ES-I3 (cell line): ENCODE measurements at regions not wholly inside any gene's neighbourhood (a gene's known extent, or its start where the extent isn't known, plus 50 kb on each side); places are given as distances from the start of the nearest gene placed in this dataset.

Experiments
- H3K36me3 ChIP-seq: 2 replicates; pipeline ENCODE4 v1.6.1; 2013; ENCODE audit warnings: mild to moderate bottlenecking, low read length, control low read depth, moderate library complexity; ENCODE audit not compliant: insufficient read depth
- H3K4me1 ChIP-seq: 2 replicates; pipeline ENCODE4 v1.6.1; 2013; ENCODE audit warnings: mild to moderate bottlenecking, control low read depth, low read length; ENCODE audit not compliant: insufficient read depth
- H3K9ac ChIP-seq: 2 replicates; pipeline ENCODE4 v1.6.1; 2013; ENCODE audit warnings: low read depth, mild to moderate bottlenecking, low read length, moderate library complexity
- H3K9me3 ChIP-seq: 2 replicates; pipeline ENCODE4 v1.6.1; 2013; ENCODE audit warnings: mild to moderate bottlenecking, low read length, moderate library complexity; ENCODE audit not compliant: control insufficient read depth, insufficient read depth

DNA sequence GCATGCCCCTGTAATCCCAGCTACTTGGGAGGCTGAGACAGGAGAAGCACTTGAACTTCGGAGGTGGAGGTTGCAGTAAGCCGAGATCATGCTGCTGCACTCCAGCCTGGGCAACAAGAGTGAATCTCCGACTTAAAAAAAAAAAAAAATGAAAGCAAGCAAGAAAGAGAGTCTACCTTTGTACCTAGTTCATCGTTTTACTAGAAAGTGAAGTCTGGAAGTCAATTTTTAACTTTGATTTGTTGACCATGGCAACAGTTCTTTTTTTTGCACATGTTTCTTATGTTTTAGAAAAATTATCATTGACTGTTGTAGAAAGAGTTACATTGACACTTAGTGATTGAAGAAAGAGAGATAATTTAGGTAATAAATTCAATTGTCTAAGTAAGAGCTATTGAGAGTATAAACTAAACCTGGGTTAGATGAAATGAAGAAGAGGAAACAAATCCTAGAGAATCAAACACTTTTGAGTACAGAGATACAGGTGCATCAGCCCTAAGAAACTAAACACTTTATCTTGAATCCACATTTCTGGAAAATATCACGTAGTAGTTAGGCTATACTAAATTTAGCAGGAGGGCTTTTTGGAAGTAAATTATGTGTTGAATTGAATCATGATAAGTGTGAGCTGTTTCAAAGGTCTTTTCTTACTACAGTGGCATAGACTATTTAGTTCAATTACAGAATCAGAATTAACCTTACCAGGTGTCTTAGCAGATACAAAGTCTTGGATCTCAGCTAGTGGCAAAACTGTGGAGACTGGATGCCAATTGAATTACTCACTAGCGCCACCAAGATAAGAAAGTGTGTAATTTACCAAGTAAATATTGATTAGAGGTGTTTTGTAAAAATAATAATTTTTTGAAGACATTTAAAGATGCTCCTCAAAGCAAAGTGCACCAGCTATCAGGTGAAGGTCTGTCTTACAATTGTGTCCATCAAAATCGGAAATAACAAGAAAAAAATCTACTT, 303.4 kb upstream of the NRXN1 start:
- Histone ChIP-seq H3K4me1 (no peaks in the 10 kb centered on the region), H3K9ac (no peak overlapping the region), H3K36me3 (no peaks in the 10 kb centered on the region), H3K9me3 (no peaks in the 10 kb centered on the region)

DNA sequence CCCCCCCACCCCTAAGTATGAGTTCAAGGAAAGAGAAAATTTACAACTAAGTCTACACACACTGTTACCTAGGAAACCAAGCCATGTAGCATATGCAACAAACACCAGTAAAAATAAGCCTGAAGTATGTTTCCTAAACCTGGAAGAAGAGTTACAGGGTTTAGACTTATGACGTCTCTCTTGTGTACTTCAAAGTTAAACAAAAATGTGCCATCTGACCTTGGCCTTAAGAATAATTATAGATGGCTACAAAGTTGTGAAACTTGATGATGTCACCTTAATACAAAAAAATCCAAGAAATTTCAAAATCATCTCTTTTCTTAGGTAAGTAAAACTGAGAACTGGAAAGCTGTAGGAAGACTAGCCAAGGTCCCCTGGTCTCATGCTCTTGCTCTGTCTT, 297.6 kb upstream of the NRXN1 start:
- Histone ChIP-seq H3K9me3 (no peaks in the 10 kb centered on the region), H3K36me3 (no peaks in the 10 kb centered on the region), H3K9ac (no peak overlapping the region), H3K4me1 (no peaks in the 10 kb centered on the region)

DNA sequence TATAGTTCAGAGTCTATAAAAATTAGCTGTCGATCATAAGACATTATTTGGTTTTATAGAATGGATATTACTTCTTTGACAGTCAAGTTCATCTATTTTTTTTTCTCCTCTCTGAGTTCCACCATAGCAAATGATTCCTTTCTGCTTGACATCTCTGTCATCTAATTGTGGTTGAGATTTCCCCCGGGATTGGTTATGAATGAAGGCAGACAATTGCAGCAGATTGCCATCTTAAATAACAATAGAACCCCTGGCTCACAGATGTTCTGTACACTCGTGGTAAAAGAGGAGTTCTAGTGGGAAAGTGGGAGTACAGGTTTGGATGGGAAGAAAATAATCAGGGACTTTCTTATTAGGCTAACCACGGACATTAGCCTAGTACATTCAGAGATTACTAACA, 292.1 kb upstream of the NRXN1 start:
- no peaks in the 10 kb centered on the region for H3K4me1 ChIP-seq

DNA sequence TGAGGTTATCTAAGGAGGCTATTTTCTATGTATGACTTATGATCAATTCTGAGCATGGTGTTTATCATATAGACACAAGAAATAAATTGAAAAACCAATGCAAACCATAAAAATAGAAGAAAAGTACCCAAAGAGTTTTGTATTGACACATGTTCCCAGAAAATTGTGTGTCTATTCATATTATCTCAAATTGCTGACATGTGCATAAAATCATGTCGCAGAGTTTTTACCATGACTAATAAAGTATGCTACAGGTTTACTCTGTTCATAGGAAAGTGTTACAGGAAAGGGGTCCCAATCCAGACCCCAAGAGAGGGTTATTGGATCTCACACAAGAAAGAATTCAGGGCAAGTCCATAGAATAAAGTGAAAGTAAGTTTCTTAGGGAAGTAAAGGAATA, 290.7 kb upstream of the NRXN1 start:
- no peaks in the 10 kb centered on the region for H3K4me1 ChIP-seq
- no peaks in the 10 kb centered on the region; the same call in 1 of the 2 replicates for H3K9me3 ChIP-seq
- no peak overlapping the region for H3K9ac ChIP-seq
- no peaks in the 10 kb centered on the region for H3K36me3 ChIP-seq

More for the DNA sequence above, 292.1 kb upstream of the NRXN1 start:
- Histone ChIP-seq H3K9ac (no peak overlapping the region), H3K36me3 (no peaks in the 10 kb centered on the region), H3K9me3 (no peaks in the 10 kb centered on the region; the same call in 1 of the 2 replicates)

DNA sequence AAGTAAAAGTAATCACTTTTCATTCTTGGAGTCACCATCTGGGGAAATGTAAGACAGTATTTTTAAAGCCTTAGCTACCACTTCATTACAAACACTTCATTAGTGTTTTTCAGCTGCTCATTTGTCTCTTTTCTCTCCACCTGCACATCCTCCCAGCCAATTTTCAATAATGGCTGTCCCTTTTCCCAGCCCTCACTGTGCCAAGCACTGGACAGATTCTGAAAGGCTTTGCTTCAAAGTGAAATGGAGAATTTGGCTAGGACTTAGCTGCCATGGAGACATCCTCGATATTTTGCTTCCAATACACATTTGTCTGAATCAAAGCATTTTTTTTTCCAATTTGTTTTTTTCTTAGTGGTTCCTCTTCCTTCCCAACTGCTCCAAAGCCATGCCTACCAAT, 272.4 kb upstream of the NRXN1 start:
- H3K4me1 ChIP-seq = no peaks in the 10 kb centered on the region
- no peaks in the 10 kb centered on the region for H3K9me3 ChIP-seq
- H3K36me3 ChIP-seq = no peaks in the 10 kb centered on the region
- no peak overlapping the region for H3K9ac ChIP-seq

DNA sequence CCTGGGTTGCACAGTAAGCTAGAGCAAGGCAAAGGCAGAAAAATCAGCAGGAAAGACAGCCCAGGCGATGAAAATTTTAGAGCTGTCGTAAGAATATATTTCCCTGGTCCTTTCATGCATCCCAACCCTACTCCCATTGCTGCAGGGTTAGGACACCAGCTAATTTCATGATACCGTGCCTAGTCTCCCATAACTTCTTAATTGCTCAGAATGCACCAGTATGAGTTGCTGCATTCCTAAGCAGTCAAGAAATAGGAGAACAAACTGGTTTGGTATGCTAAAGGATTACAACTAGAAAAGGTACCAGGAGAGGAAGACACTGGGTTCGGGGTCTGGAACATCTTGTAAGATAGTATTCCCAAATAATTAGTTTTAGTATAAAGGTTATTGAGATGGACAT, 269.4 kb upstream of the NRXN1 start:
- Histone ChIP-seq H3K4me1 (no peaks in the 10 kb centered on the region), H3K36me3 (no peaks in the 10 kb centered on the region), H3K9ac (no peak overlapping the region), H3K9me3 (no peaks in the 10 kb centered on the region)

DNA sequence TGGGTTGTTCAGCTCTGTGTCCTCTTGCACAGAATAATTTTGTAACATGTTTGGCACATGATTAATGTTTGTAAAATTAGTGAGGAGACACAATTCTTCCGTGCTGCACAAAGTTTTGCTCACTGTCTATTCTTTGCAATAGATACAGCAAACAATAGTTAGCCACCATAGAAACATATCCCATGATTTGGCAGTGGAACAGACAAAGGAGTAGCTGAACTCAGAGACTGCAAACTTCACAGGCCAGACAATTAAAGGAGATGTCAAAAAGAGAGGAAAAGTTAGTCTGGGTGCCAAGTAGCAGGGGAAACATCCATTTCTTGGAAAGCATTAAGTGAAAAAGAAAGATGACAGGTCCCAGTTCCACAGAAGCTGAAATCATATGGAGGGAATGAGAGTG, 267.4 kb upstream of the NRXN1 start:
- H3K9ac ChIP-seq = no peak overlapping the region
- H3K9me3 ChIP-seq = no peaks in the 10 kb centered on the region
- no peaks in the 10 kb centered on the region for H3K36me3 ChIP-seq
- no peaks in the 10 kb centered on the region for H3K4me1 ChIP-seq

DNA sequence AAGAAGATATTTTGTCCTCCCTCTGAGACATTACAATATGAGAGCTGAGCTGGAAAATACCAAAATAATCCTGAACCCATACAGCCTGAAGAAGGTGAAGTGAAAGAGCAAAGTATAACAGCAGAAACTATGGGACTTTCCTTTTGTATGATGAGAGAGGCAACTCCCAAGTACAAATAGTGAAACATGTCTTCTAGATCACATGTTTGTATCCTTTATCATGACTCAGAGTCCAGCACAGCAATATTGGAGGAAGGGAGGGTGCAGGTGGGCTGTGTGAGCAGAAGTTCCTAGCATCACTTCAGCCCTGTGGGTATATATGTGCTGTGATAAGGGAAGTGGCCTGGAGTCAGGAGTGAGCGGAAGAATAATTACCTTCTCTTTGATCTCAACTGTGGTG, 265.6 kb upstream of the NRXN1 start:
- H3K9me3 ChIP-seq = no peaks in the 10 kb centered on the region
- H3K9ac ChIP-seq = no peak overlapping the region
- H3K36me3 ChIP-seq = no peaks in the 10 kb centered on the region
- H3K4me1 ChIP-seq = no peaks in the 10 kb centered on the region

DNA sequence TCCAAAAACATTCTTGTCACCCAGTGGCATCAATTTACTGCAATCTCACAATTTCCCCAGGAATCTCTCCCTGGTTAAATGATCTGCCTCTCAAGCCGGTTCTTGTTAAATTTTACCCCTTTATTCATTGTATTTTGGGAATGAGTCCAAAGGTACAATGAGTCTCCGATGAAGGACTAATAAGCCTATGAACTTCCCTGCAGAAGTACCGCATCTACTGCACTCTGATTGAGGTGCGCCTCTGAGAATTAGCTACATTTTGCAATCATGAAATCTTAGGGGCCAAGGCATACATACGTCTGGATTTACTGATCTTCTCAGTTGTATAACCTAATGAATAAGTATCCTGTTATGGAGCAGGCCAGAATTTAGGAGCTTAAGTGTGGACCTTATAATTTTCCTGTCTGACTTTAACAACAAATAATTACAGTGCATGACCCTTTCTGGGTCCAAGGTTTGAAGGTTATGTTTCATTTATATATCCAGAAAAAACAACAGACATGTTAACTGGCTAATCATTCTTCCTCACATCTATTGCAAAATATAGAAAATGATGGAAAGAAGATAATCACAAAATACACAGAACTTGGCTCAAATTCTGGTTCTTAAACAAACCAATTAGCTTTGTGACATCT, 261.8 kb upstream of the NRXN1 start:
- peaks cover 12% of the 10 kb centered on the region; the same call in 1 of the 2 replicates for H3K4me1 ChIP-seq
- H3K9me3 ChIP-seq = no peaks in the 10 kb centered on the region
- no peaks in the 10 kb centered on the region for H3K36me3 ChIP-seq

DNA sequence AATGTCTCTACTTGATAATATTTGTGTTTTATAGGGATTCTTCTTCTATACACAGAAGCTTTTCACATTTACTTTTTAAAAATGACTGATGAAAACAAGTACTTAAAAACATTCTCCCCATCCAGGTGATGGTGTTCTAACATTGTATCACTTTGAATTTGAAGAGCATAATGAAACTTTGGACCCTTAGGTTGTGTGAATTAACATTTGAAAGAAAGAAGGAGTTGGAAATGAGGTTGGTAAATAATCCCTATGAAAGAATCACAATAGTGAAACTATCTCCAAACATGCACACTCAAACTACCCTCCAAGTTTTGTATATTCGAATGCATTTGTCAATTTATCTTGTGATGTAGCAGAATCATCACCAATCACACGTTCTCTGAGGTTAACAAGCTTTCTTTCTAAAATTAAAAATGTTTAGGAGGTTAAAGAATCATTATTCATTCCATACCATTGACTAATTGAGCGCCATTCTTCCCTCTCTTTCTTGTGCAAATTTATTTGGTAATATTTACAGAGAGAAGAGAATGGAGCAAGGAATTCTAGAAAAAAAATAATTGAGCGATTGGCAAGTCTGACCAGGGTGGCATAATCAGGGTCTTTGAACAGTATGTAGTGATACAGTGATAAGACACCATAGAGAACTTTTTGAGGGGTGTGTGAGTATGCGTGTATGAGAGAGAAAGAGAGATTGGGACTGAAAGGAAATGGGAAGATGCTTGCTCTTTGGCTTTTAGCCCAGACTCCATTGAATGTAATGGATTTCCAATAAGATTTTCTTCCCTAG, 260.0 kb upstream of the NRXN1 start:
- Histone ChIP-seq H3K9ac (no peak overlapping the region), H3K36me3 (no peaks in the 10 kb centered on the region), H3K4me1 (peaks cover 12% of the 10 kb centered on the region; the same call in 1 of the 2 replicates), H3K9me3 (no peaks in the 10 kb centered on the region)

More for the DNA sequence above, 261.8 kb upstream of the NRXN1 start:
- no peak overlapping the region for H3K9ac ChIP-seq

DNA sequence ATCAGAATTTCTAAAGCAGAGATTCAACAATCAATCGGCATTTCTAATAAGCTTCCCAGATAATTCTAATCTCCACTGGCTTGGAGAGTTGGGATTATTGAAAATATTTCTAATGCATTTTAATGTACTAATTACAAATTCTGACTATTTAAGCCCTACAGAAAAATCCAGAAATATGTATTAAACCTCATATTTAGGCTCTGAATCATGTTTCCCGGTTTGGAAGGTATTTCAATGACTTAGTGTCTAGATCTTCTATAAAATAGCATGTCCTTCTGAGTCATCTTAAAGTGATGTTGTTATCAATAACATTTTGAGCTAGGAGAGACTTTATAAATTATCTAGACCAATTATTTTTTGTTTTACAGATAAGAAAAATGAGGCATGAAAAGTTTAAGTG, 258.8 kb upstream of the NRXN1 start:
- Histone ChIP-seq H3K9ac (no peak overlapping the region), H3K9me3 (no peaks in the 10 kb centered on the region), H3K36me3 (no peaks in the 10 kb centered on the region), H3K4me1 (peaks cover 12% of the 10 kb centered on the region; the same call in 1 of the 2 replicates)

DNA sequence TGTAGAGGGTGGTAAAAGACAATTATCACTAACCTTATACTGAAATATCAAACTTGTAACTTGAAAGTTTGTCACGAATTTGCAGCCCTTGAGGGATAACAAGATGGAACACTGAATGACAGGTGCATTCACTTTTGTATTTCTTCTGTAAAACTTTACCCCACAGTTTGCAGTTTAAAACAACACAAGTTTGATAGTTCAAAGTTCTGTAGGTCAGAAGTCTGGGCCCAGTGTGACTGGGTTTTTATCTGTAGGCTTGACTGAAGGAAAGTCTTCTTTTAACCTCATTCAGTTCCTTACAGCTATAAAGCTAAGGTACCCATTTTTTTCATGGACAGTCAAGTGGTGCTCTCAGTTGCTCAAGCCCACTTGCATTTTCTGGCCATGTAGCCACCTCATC, 257.1 kb upstream of the NRXN1 start:
- Histone ChIP-seq H3K4me1 (peaks cover 12% of the 10 kb centered on the region; the same call in 1 of the 2 replicates), H3K9ac (no peak overlapping the region), H3K36me3 (no peaks in the 10 kb centered on the region), H3K9me3 (no peaks in the 10 kb centered on the region)

DNA sequence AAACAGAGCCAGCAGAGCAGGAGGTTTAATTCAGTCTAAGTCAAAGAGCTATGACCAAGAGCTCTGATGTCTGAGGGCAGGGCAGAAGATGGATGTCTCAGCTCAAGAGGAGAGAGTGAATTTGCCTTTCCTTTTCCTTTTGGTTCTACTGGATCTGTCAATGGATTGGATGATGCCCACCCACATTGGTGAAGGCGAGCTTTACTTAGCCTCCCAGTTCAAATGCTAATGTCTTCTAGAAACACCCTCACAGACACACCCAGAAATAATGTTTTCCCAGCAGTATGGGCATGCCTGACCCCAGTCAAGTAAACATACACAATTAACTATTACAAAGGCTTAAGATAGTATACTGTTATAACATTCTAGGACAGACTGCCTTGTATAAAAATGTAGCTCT, 236.3 kb upstream of the NRXN1 start:
- Histone ChIP-seq H3K9ac (no peak overlapping the region), H3K9me3 (peaks cover 4% of the 10 kb centered on the region; the same call in 1 of the 2 replicates), H3K4me1 (peaks cover 8% of the 10 kb centered on the region)

DNA sequence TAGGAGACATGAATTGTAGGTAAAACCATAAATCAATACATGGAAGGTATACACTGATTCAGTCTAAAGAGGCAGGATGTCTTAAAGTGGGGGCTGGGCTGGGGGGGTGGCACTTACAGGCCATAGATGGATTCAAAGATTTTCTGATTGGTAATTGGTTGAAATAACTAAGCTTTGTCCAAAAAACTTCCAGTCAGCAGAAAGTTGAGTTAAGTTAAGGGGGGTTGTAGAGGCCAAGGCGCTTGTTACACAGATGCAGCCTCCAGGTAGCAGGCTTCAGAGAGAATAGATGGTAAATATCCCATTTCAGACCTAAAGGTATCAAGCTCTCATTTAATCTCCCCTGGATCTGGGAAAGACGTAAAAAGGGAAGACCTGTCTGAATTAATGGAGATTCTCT, 233.6 kb upstream of the NRXN1 start:
- Histone ChIP-seq H3K9ac (no peak overlapping the region), H3K4me1 (peaks cover 9% of the 10 kb centered on the region), H3K9me3 (peaks cover 4% of the 10 kb centered on the region; the same call in 1 of the 2 replicates), H3K36me3 (no peaks in the 10 kb centered on the region)

More for the DNA sequence above, 236.3 kb upstream of the NRXN1 start:
- no peaks in the 10 kb centered on the region for H3K36me3 ChIP-seq
